PC-9 (cell line): ENCODE measurements at regions not wholly inside any gene's neighbourhood (a gene's known extent, or its start where the extent isn't known, plus 50 kb on each side); places are given as distances from the start of the nearest gene placed in this dataset.
A peak's percentile ranks its signal among the peaks of the same experiment; 100 is the strongest.
"Not testable (repeated sequence)": the region's sequence is repeated elsewhere in the genome, so short reads cannot be mapped to it uniquely, and the experiment has no call there.

Experiments used
- BruUV-seq: library from RNA; stranded (reverse); fragments of 400-500 nt; replicated peaks from 2 replicates; lab custom pipeline; 2021; lab: Mats Ljungman, UMichigan
- CTCF ChIA-PET: fragments of 300-600 bp; sonication (Branson Sonifier 250); formaldehyde crosslinking; loops from one replicate; lab custom pipeline; 2022; ENCODE audit warnings: antibody characterized with exemption; lab: Charles Lee
- POLR2A ChIA-PET: fragments of 300-600 bp; sonication (Branson Sonifier 250); formaldehyde crosslinking; loops from one replicate; lab custom pipeline; 2022; ENCODE audit warnings: antibody characterized with exemption; ENCODE audit not compliant: unreplicated experiment; lab: Charles Lee
- DNase-seq, 2 experiments: peaks; one replicate each; pipeline versions ENCODE4 v3.0.0 to v3.0.0-alpha.2; 2015 to 2022; ENCODE audit warnings: mixed read lengths in 1 of 2
- H2AFZ ChIP-seq: fragments of 200-600 bp; sonication (generic); 2 replicates; pipeline ENCODE4 v1.8.1; 2017; ENCODE audit warnings: antibody characterized with exemption
- H3F3A ChIP-seq: fragments of 200-600 bp; sonication (generic); 2 replicates; pipeline ENCODE4 v1.8.1; 2017; ENCODE audit warnings: antibody characterized with exemption, mild to moderate bottlenecking, low read depth; ENCODE audit not compliant: insufficient read depth
- H3K27ac ChIP-seq: fragments of 200-600 bp; sonication (generic); 2 replicates; pipeline ENCODE4 v1.6.1; 2016; ENCODE audit warnings: mixed run types
- H3K27me3 ChIP-seq: fragments of 200-600 bp; sonication (generic); 2 replicates; pipeline ENCODE4 v1.6.1; 2016; ENCODE audit warnings: low read depth, mixed run types; ENCODE audit not compliant: insufficient read depth
- H3K36me3 ChIP-seq: fragments of 200-600 bp; sonication (generic); 2 replicates; pipeline ENCODE4 v1.6.1; 2016; ENCODE audit warnings: low read depth, mixed run types
- H3K4me1 ChIP-seq: fragments of 200-600 bp; sonication (generic); replicated peaks from 2 replicates; pipeline ENCODE4 v1.6.1; 2016; ENCODE audit warnings: mixed run types; ENCODE audit not compliant: insufficient read depth
- H3K4me2 ChIP-seq: fragments of 200-600 bp; sonication (generic); 2 replicates; pipeline ENCODE4 v1.6.1; 2017; ENCODE audit warnings: mixed run types
- H3K4me3 ChIP-seq: fragments of 200-600 bp; sonication (generic); 2 replicates; pipeline ENCODE4 v1.6.1; 2016; ENCODE audit warnings: mixed run types
- H3K79me2 ChIP-seq: fragments of 200-600 bp; sonication (generic); 2 replicates; pipeline ENCODE4 v1.6.1; 2017; ENCODE audit warnings: low read depth, mixed run types
- H3K9me2 ChIP-seq: fragments of 200-600 bp; sonication (generic); 2 replicates; pipeline ENCODE4 v1.8.1; 2017; ENCODE audit warnings: mild to moderate bottlenecking; ENCODE audit not compliant: insufficient read depth
- H3K9me3 ChIP-seq: fragments of 200-600 bp; sonication (generic); 2 replicates; pipeline ENCODE4 v1.8.1; 2016; ENCODE audit warnings: low read depth; ENCODE audit not compliant: insufficient read depth
- H4K20me1 ChIP-seq: fragments of 200-600 bp; sonication (generic); 2 replicates; pipeline ENCODE4 v1.8.1; 2017; ENCODE audit not compliant: insufficient read depth
- EZH2 ChIP-seq: fragments of 200-600 bp; sonication (generic); IDR thresholded peaks from 2 replicates; pipeline ENCODE4 v1.8.0; 2017; ENCODE audit warnings: antibody characterized with exemption, low read depth
- intact Hi-C: fragments of 100-400 bp; cut with micrococcal nuclease; formaldehyde crosslinking; loops from one replicate; pipeline ENCODE4 v1.10.0; 2022; ENCODE audit not compliant: unreplicated experiment
- TF ChIP-seq, protein P1 (sequence below): fragments of 200-600 bp; sonication (generic); conservative IDR thresholded peaks from 2 replicates; pipeline ENCODE4 v1.6.1; 2017; ENCODE audit warnings: mixed run types, antibody characterized with exemption, mild to moderate bottlenecking, moderate library complexity

DNA sequence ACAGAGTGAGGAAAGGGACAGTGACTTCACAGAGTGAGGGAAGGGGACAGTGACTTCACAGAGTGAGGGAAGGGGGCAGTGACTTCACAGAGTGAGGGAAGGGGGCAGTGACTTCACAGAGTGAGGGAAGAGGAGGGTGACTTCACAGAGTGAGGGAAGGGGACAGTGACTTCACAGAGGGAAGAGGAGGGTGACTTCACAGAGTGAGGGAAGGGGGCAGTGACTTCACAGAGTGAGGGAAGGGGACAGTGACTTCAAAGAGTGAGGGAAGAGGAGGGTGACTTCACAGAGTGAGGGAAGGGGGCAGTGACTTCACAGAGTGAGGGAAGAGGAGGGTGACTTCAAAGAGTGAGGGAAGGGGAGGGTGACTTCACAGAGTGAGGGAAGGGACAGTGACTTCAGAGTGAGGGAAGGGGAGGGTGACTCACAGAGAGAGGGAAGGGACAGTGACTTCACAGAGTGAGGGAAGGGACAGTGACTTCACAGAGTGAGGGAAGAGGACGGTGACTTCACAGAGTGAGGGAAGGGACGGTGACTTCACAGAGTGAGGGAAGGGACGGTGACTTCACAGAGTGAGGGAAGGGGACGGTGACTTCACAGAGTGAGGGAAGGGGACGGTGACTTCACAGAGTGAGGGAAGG is 142.0 kb upstream of the PITRM1 start:
- H3K4me2 ChIP-seq, BruUV-seq, DNase-seq, H4K20me1 ChIP-seq, H3K27ac ChIP-seq, H3K36me3 ChIP-seq, CTCF ChIA-PET, H3K9me3 ChIP-seq, POLR2A ChIA-PET, H3K4me3 ChIP-seq, H3K4me1 ChIP-seq, H3K27me3 ChIP-seq, H3K79me2 ChIP-seq, H2AFZ ChIP-seq, intact Hi-C loops, H3K9me2 ChIP-seq, H3F3A ChIP-seq: not testable (repeated sequence)

DNA sequence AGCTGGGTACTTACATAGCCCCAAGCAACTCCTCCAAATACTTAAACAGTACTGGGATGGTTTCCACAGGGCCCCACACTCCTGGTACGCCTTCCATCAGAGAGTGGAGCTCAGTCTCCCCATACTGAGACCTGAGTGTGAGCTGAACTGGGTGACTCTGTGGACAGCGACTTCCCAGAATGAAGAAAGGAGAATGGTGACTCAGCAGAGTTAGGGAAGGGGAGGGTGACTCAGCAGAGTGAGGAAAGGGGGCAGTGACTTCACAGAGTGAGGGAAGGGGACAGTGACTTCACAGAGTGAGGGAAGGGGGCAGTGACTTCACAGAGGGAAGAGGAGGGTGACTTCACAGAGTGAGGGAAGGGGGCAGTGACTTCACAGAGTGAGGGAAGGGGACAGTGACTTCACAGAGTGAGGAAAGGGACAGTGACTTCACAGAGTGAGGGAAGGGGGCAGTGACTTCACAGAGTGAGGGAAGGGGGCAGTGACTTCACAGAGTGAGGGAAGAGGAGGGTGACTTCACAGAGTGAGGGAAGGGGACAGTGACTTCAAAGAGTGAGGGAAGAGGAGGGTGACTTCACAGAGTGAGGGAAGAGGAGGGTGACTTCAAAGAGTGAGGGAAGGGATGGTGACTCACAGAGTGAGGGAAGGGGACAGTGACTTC is 141.3 kb upstream of the PITRM1 start:
- H3K4me2 ChIP-seq, POLR2A ChIA-PET: not testable (repeated sequence)

DNA sequence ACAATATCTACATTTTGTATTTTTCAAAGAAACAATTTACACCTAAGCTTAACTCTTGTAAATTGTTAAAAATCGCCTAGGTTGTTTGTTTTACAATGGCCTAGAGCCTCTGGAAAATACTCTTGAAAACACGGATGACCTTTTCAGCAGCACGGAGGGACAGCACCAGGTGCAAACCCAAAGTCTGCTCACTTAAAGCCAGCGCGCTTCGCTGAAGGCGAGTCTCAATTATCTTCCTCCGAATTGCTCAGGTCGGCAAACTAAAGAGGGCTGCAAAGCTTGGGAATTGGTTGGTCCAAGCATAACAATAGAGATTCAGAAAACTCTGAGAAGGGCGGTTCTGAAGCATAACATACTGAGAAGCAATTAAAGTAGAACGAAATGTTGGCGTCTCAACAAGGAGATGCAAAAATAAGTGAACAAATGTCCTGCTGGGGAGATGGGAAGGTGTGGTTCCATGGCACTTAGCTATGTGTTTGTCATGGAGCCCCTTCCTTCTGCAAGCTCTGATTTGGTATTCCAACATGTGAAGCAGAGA is 139.9 kb upstream of the PITRM1 start:
- no peak for DNase-seq
- intact Hi-C loops = no loop called here
- Histone ChIP-seq H3K4me3 (no peak overlapping the region), H3F3A (no peaks in the 10 kb centered on the region), H3K4me2 (no peak overlapping the region), H3K36me3 (no peaks in the 10 kb centered on the region), H3K9me3 (no peaks in the 10 kb centered on the region), H3K27ac (no peak overlapping the region), H3K4me1 (0 out of 2 replicates have a peak, but pooled peaks cover 8% of the 10 kb centered on the region), H4K20me1 (no peaks in the 10 kb centered on the region), H3K79me2 (no peaks in the 10 kb centered on the region), H3K27me3 (no peaks in the 10 kb centered on the region), H2AFZ (no peak overlapping the region), H3K9me2 (no peaks in the 10 kb centered on the region)
- POLR2A ChIA-PET = no interaction called here
- CTCF ChIA-PET = no interaction called here
- TF ChIP-seq, protein P1, sequence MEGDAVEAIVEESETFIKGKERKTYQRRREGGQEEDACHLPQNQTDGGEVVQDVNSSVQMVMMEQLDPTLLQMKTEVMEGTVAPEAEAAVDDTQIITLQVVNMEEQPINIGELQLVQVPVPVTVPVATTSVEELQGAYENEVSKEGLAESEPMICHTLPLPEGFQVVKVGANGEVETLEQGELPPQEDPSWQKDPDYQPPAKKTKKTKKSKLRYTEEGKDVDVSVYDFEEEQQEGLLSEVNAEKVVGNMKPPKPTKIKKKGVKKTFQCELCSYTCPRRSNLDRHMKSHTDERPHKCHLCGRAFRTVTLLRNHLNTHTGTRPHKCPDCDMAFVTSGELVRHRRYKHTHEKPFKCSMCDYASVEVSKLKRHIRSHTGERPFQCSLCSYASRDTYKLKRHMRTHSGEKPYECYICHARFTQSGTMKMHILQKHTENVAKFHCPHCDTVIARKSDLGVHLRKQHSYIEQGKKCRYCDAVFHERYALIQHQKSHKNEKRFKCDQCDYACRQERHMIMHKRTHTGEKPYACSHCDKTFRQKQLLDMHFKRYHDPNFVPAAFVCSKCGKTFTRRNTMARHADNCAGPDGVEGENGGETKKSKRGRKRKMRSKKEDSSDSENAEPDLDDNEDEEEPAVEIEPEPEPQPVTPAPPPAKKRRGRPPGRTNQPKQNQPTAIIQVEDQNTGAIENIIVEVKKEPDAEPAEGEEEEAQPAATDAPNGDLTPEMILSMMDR = no peak
- no peak for TF ChIP-seq EZH2
- BruUV-seq = no TSS peak

More for the DNA sequence above, 141.3 kb upstream of the PITRM1 start:
- intact Hi-C loops, H4K20me1 ChIP-seq, CTCF ChIA-PET, H3K27ac ChIP-seq, H3K79me2 ChIP-seq, H3K27me3 ChIP-seq, H3K4me1 ChIP-seq, H2AFZ ChIP-seq, H3K9me2 ChIP-seq, H3K9me3 ChIP-seq, H3F3A ChIP-seq, H3K36me3 ChIP-seq, BruUV-seq, H3K4me3 ChIP-seq: not testable (repeated sequence)
- peak in 1 of 2 experiments; percentile 25 for DNase-seq

DNA sequence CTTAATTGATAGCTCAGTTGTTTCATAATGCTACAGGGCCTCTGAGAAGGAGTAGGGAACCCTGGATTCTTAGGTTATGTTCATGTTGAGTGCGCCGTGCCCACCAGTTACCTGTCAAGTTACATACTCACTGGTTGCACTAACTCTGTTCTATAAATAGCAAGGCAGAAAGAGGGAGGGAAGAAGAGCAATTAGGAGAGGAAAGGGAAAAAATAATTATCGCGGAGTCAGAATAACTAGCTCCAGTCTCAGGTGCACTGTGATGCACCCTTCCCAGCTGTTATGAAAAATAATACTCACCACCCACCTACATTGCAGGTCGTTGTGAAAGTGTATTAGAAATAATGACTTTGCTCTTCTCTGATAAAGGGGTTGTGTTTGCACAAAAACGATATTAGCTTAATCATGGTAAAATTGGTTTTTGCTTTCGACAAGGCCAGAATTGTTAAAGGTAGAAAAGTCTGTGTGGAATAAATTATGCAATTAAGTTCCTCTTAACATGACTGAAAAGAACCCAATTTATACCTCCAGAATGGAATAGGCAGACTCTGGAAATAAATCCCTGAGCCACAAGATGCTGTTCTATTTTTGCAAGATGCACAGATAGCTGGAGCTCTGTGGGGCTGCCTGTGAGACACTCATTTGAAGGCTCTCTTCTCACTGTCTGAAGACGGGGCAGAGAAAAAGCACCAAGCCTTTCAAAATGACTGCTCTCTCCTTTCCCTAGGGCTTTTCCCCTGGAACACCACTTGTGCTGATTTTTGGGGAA is 137.6 kb upstream of the PITRM1 start:
- Histone ChIP-seq H2AFZ (no peak overlapping the region), H4K20me1 (no peaks in the 10 kb centered on the region), H3K4me1 (0 out of 2 replicates have a peak, but pooled peaks cover 8% of the 10 kb centered on the region), H3K9me2 (no peaks in the 10 kb centered on the region), H3K27me3 (no peaks in the 10 kb centered on the region), H3K36me3 (no peaks in the 10 kb centered on the region), H3K9me3 (no peaks in the 10 kb centered on the region), H3F3A (no peaks in the 10 kb centered on the region), H3K79me2 (no peaks in the 10 kb centered on the region), H3K4me2 (no peak overlapping the region), H3K4me3 (no peak overlapping the region), H3K27ac (no peak overlapping the region)
- no TSS peak for BruUV-seq
- CTCF ChIA-PET = no interaction called here
- no peak for DNase-seq
- POLR2A ChIA-PET = no interaction called here
- intact Hi-C loops = no loop called here
- TF ChIP-seq EZH2 = no peak
- TF ChIP-seq, protein P1 = no peak
